Mucosa of descending colon (tissue), 3 donors: ENCODE measurements at regions not wholly inside any gene's neighbourhood (a gene's known extent, or its start where the extent isn't known, plus 50 kb on each side); places are given as distances from the start of the nearest gene placed in this dataset.

Experiments used
- ATAC-seq: fragments of 200-7000 bp; cut with Tn5 transposase; one replicate; pipeline ENCODE4 v1.9.1; 2020; ENCODE audit warnings: mild to moderate bottlenecking, moderate library complexity
- DNase-seq, 3 donors: peaks; one replicate each; pipeline ENCODE4 v3.0.0-alpha.2; 2020
- H3K36me3 ChIP-seq: fragments of 200-600 bp; one replicate; pipeline ENCODE4 v1.8.0; 2021; ENCODE audit warnings: low read depth, mild to moderate bottlenecking
- H3K4me1 ChIP-seq: fragments of 200-600 bp; one replicate; pipeline ENCODE4 v1.8.0; 2021; ENCODE audit warnings: low read depth, mild to moderate bottlenecking
- H3K4me3 ChIP-seq: fragments of 200-600 bp; one replicate; pipeline ENCODE4 v1.8.0; 2021; ENCODE audit warnings: mild to moderate bottlenecking
- H3K9me3 ChIP-seq: fragments of 200-600 bp; one replicate; pipeline ENCODE4 v1.8.0; 2021; ENCODE audit warnings: mild to moderate bottlenecking
- intact Hi-C, 2 donors: fragments of 100-400 bp; cut with DNase I in 1 of 2; cut with micrococcal nuclease in 1 of 2; formaldehyde crosslinking; loops; one replicate each; pipeline versions ENCODE4 v1.11.0 to v1.11.1; 2022; cut with DNase I, micrococcal nuclease
- TF ChIP-seq, protein P1 (sequence below): fragments of 200-600 bp; IDR thresholded peaks from one replicate; pipeline ENCODE4 v1.8.0; 2022; ENCODE audit warnings: antibody characterized with exemption, mild to moderate bottlenecking
- donor health status: DM: no; HTN: no; CAD: no; lungs with moderate emphysema.
- donor health status: DM: no; HTN: no; CAD: no.
- donor health status: DM: no; HTN: yes; CAD: no.

DNA sequence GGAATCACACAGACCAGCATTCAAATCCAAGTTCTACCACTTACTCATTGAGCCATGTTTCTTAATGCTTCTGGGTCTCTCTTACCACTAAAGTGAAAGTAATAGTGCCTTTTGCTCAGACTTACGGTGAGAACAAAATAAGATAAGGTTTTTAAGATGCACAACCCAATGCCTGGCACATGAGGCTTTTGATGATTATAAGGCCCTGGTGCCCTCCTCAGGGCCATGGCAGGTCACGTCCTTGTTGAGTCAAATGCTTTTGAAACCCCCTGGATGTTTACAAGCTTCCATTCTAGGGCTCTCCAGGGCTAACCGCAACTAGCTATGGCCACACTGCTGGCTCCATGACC is 76.0 kb downstream of the TENT5C start:
- intact Hi-C loops: loop anchor here in 1 of 2 donors (10.0 kb wide), 1 partner anchor 147 kb away; no protein-coding TSS in a partner anchor
- H3K4me3 ChIP-seq: no peak overlapping the region

DNA sequence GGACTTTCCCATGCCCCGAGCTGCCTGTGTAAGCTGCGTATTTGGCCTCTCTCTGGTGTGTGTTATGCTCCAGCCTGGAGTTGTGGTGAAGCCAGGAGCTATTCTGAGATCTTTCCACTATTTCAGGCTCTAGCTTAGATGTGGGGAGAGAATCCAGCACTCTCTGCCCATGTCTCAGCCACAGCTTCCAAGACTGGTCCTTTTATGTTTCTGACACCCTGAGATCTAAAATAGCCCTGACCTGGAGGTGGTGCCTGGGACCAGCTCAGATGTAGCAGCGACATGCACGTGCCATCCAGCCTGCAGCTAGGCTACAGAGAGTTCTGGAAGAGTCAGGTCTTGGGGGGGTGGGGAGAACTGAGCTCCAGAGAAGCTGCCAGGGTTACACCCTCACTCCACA is 76.5 kb downstream of the TENT5C start:
- TF ChIP-seq, protein P1, sequence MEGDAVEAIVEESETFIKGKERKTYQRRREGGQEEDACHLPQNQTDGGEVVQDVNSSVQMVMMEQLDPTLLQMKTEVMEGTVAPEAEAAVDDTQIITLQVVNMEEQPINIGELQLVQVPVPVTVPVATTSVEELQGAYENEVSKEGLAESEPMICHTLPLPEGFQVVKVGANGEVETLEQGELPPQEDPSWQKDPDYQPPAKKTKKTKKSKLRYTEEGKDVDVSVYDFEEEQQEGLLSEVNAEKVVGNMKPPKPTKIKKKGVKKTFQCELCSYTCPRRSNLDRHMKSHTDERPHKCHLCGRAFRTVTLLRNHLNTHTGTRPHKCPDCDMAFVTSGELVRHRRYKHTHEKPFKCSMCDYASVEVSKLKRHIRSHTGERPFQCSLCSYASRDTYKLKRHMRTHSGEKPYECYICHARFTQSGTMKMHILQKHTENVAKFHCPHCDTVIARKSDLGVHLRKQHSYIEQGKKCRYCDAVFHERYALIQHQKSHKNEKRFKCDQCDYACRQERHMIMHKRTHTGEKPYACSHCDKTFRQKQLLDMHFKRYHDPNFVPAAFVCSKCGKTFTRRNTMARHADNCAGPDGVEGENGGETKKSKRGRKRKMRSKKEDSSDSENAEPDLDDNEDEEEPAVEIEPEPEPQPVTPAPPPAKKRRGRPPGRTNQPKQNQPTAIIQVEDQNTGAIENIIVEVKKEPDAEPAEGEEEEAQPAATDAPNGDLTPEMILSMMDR: no peak
- peaks cover 16% of the 10 kb centered on the region for H3K4me1 ChIP-seq
- no peak for ATAC-seq
- no peak overlapping the region for H3K4me3 ChIP-seq
- H3K36me3 ChIP-seq: no peaks in the 10 kb centered on the region
- intact Hi-C loops: loop anchor here in 1 of 2 donors (10.0 kb wide), 1 partner anchor 148 kb away; no protein-coding TSS in a partner anchor
- no peak for DNase-seq
- H3K9me3 ChIP-seq: no peaks in the 10 kb centered on the region

More for the DNA sequence above, 76.0 kb downstream of the TENT5C start:
- no peaks in the 10 kb centered on the region for H3K9me3 ChIP-seq
- ATAC-seq: no peak
- TF ChIP-seq, protein P1: no peak
- H3K4me1 ChIP-seq: peaks cover 18% of the 10 kb centered on the region
- no peak for DNase-seq
- no peaks in the 10 kb centered on the region for H3K36me3 ChIP-seq

DNA sequence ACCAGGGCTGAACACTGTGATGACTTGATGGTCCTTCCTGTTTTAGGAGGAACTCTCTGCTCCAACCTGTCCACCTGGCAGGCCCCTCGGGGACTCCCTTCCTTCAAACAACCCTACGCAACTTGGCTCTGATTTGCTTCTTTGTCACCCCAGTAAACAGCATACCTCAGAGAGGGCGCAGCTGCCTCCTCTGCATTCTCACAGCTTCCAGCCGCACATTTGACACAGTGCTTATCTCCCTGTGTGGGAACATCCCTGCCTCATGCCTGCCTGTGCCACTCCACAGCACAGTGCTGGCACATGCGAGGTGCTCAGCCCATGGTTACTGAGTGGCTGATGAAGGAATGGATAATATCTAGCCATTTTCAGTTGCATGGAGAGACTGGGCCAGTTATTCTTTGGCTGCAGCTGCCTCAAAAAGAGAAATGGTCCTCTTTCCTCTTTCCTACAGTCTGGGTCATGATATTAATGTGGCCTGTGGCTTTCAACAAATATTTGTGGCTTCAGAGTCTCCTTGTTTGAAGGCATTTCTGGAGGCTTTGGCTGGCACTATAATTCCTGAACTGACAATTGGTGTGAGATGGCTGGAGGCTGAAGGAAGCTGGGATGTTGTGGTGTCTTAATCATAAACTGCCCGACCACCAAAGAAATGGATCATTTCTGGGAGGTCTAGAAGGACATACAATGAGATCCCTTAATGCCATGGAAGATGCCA is 77.9 kb downstream of the TENT5C start:
- DNase-seq: no peak
- Histone ChIP-seq H3K4me3 (no peak overlapping the region), H3K4me1 (peaks cover 16% of the 10 kb centered on the region), H3K36me3 (no peaks in the 10 kb centered on the region), H3K9me3 (no peaks in the 10 kb centered on the region)
- intact Hi-C loops: loop anchor here in 1 of 2 donors (10.0 kb wide), 1 partner anchor 149 kb away; no protein-coding TSS in a partner anchor
- no peak for ATAC-seq
- TF ChIP-seq, protein P1: no peak

DNA sequence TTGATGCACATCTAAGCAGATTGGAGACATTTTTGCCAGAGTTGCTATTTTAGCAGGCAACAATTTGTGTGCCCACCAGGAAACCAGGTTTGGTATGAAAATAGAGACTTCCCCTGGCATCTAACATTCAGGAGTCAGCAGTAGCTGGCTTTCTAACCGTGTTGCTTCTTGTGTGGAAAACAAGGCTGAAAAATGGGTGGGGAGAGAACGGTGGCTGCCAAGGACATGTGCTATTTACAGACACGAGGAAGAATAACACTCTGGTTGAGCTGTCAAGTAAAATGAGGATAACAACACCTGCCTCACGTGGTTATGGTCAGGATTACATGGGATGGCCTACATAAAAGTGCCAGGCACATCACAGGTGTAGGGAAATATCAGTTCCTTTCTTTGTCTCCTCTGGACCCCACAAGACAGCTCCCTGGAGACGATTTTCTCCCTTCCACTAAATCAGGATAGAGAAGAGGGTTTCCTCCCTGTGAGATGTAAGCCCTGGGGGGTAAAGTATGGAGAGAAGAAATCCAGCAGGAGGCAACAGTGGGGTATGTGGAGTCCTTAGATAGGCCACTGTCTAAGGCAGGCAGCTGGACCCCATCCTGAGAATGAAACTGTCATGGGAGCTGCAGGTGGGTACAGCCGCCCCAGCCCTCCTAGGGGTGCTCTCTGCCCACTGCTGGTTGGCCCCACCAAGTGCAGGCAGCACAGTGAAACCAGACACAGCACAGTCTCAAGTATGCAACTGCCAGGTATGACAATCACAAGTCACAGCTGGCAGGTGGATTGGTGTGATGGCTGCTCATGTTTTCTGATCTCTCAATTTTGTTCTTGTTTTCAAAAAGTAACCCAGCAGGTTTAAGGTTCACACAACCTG is 80.3 kb downstream of the TENT5C start:
- Histone ChIP-seq H3K4me3 (no peak overlapping the region), H3K9me3 (no peaks in the 10 kb centered on the region), H3K36me3 (no peaks in the 10 kb centered on the region), H3K4me1 (peaks cover 10% of the 10 kb centered on the region)
- DNase-seq (peak in 1 of 3 donors; percentile 43), ATAC-seq (peak; percentile 63)
- intact Hi-C loops: loop anchor here in 1 of 2 donors (10.0 kb wide), 1 partner anchor 151 kb away; no protein-coding TSS in a partner anchor
- TF ChIP-seq, protein P1: no peak

DNA sequence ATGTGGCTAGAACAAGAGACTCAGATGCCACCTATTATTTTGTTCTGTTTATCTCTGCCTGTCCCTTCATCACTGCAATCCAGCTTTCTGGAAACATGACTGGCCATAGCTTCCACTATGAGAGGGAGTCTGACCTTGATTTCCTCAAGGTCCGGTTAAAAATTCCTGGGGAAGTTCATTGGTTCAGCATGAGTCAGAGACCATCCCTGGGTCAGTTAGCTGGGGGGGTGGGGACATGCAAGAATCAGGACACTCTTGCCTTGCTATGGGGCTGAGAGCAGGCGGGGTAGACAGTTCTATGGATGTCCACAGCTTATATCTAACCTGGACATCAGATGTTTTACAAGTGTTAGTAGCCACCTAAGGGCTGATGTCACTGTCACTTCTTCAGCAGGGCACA is 81.1 kb downstream of the TENT5C start:
- no peak for ATAC-seq
- Histone ChIP-seq H3K4me3 (no peak overlapping the region), H3K4me1 (peaks cover 10% of the 10 kb centered on the region), H3K9me3 (no peaks in the 10 kb centered on the region), H3K36me3 (no peaks in the 10 kb centered on the region)
- intact Hi-C loops: loop anchor here in 1 of 2 donors (10.0 kb wide), 1 partner anchor 152 kb away; no protein-coding TSS in a partner anchor
- TF ChIP-seq, protein P1: no peak
- DNase-seq: no peak
